Esophagus squamous epithelium (tissue), 5 donors: ENCODE measurements at regions not wholly inside any gene's neighbourhood (a gene's known extent, or its start where the extent isn't known, plus 50 kb on each side); places are given as distances from the start of the nearest gene placed in this dataset.

Experiments
- DNase-seq: peaks from one replicate; lab custom pipeline; 2025; lab: John Stamatoyannopoulos, UW
- H3K27ac ChIP-seq, 4 donors: fragments of 200-600 bp; sonication (generic); one replicate each; pipeline ENCODE4 v1.5.1; 2016 to 2019; ENCODE audit warnings: mild to moderate bottlenecking in 1 of 4
- H3K27me3 ChIP-seq, 4 donors: fragments of 200-600 bp; sonication (generic); 1 replicate in 3 of 4; 2 replicates in 1 of 4; pipeline versions ENCODE4 v1.5.1 to v1.6.0; 2017 to 2021; ENCODE audit warnings: antibody characterized with exemption in 1 of 4
- H3K36me3 ChIP-seq, 3 donors: fragments of 200-600 bp; sonication (generic); one replicate each; pipeline ENCODE4 v1.5.1; 2016 to 2019
- H3K4me1 ChIP-seq, 3 donors: fragments of 200-600 bp; sonication (generic); one replicate each; pipeline ENCODE4 v1.5.1; 2017 to 2019
- H3K4me3 ChIP-seq, 4 donors: fragments of 200-600 bp; sonication (generic); 1 replicate in 3 of 4; 2 replicates in 1 of 4; pipeline ENCODE4 v1.5.1; 2016 to 2019; ENCODE audit warnings: mild to moderate bottlenecking in 2 of 4, moderate library complexity in 1 of 4
- H3K9me3 ChIP-seq, 3 donors: fragments of 200-600 bp; sonication (generic); one replicate each; pipeline ENCODE4 v1.5.1; 2016 to 2019
- CTCF ChIP-seq, 6 experiments: fragments of 450-650 bp in 4 of 6; fragments of 200-600 bp in 2 of 6; sonication (generic) in 2 of 6; IDR thresholded peaks; one replicate each; pipeline ENCODE4 v1.5.1; 2016 to 2019; ENCODE audit warnings: antibody characterized with exemption in 6 of 6, mild to moderate bottlenecking in 4 of 6, moderate library complexity in 4 of 6
- POLR2A ChIP-seq, 4 donors: fragments of 450-650 bp; IDR thresholded peaks; one replicate each; pipeline ENCODE4 v1.6.1; 2017; ENCODE audit warnings: antibody characterized with exemption in 4 of 4, mild to moderate bottlenecking in 4 of 4, moderate library complexity in 3 of 4
- WGBS, 2 donors: methylation state at CpG; one replicate each; pipeline ENCODE4 v1.1.5; 2018; 5-methylcytosine and 5-hydroxymethylcytosine counted together
- intact Hi-C: fragments of 100-400 bp; cut with DNase I; formaldehyde crosslinking; loops from one replicate; pipeline ENCODE4 v1.15.0; 2022
- donor health status: DM: yes; HTN: yes; CAD: no.

GRCh38 chr10:29720149-29720548, 85.4 kb upstream of the SVIL start:
- peaks cover 0 to 6% (median 0%) of the 10 kb centered on the region in 3 donors for H3K36me3 ChIP-seq
- no peak overlapping the region for H3K4me3 ChIP-seq
- H3K4me1 ChIP-seq, result peaks cover 5 to 66% (median 19%) of the 10 kb centered on the region in 3 donors
- intact Hi-C loops, result no loop called here
- no peak for DNase-seq
- H3K27me3 ChIP-seq, result no peaks in the 10 kb centered on the region
- H3K9me3 ChIP-seq, result peaks cover 0 to 7% (median 6%) of the 10 kb centered on the region in 3 donors
- no peak overlapping the region for H3K27ac ChIP-seq
- no peak for TF ChIP-seq POLR2A (IDR thresholded peaks at IDR 0.05)
- no peak for TF ChIP-seq CTCF (IDR thresholded peaks at IDR 0.05)

GRCh38 chr10:29719281-29719675, 84.5 kb upstream of the SVIL start:
- intact Hi-C loops, result no loop called here
- TF ChIP-seq POLR2A (IDR thresholded peaks at IDR 0.05) (no peak), CTCF (IDR thresholded peaks at IDR 0.05) (no peak)
- Histone ChIP-seq H3K27ac (no peak overlapping the region), H3K36me3 (peaks cover 0 to 6% (median 0%) of the 10 kb centered on the region in 3 donors), H3K27me3 (no peaks in the 10 kb centered on the region), H3K4me1 (peaks cover 4 to 66% (median 20%) of the 10 kb centered on the region in 3 donors), H3K9me3 (peaks cover 0 to 7% (median 6%) of the 10 kb centered on the region in 3 donors), H3K4me3 (no peak overlapping the region)
- WGBS, 2 donors, result 59 to 68% methylated on average over 4 of the region's 4 CpGs
- no peak for DNase-seq

GRCh38 chr10:29715296-29715695, 80.5 kb upstream of the SVIL start:
- TF ChIP-seq CTCF (IDR thresholded peaks at IDR 0.05), result no peak
- Histone ChIP-seq H3K27ac (peak overlapping the region; percentile 43 to 75 (median 68)), H3K9me3 (peaks cover 0 to 7% (median 6%) of the 10 kb centered on the region in 3 donors), H3K4me3 (no peak overlapping the region), H3K36me3 (peaks cover 0 to 9% (median 0%) of the 10 kb centered on the region in 3 donors), H3K4me1 (peaks cover 7 to 77% (median 24%) of the 10 kb centered on the region in 3 donors), H3K27me3 (no peaks in the 10 kb centered on the region)
- intact Hi-C loops, result no loop called here
- 7 to 50% methylated on average over 2 of the region's 2 CpGs for WGBS, 2 donors
- DNase-seq, result no peak

GRCh38 chr10:29714096-29714874, 79.5 kb upstream of the SVIL start:
- TF ChIP-seq POLR2A (IDR thresholded peaks at IDR 0.05), result no peak
- TF ChIP-seq CTCF (IDR thresholded peaks at IDR 0.05), result no peak
- no peaks in the 10 kb centered on the region for H3K27me3 ChIP-seq
- peak overlapping the region; percentile 64 to 75 (median 71) for H3K27ac ChIP-seq
- H3K4me3 ChIP-seq, result no peak overlapping the region
- peaks cover 12 to 87% (median 31%) of the 10 kb centered on the region in 3 donors for H3K4me1 ChIP-seq
- intact Hi-C loops, result no loop called here
- 36 to 42% methylated on average over 9 of the region's 9 CpGs for WGBS, 2 donors
- H3K36me3 ChIP-seq, result peaks cover 0 to 5% (median 0%) of the 10 kb centered on the region in 3 donors
- H3K9me3 ChIP-seq, result no peaks in the 10 kb centered on the region
- no peak for DNase-seq

GRCh38 chr10:29713450-29713849, 78.7 kb upstream of the SVIL start:
- Histone ChIP-seq H3K4me1 (peaks cover 12 to 88% (median 31%) of the 10 kb centered on the region in 3 donors), H3K4me3 (no peak overlapping the region), H3K36me3 (peaks cover 0 to 5% (median 0%) of the 10 kb centered on the region in 3 donors), H3K9me3 (no peaks in the 10 kb centered on the region), H3K27me3 (no peaks in the 10 kb centered on the region), H3K27ac (peak overlapping the region; percentile 64 to 75 (median 71))
- WGBS, 2 donors, result 31 to 43% methylated on average over 2 of the region's 2 CpGs
- intact Hi-C loops, result no loop called here
- DNase-seq, result no peak
- TF ChIP-seq CTCF (IDR thresholded peaks at IDR 0.05), result no peak
- no peak for TF ChIP-seq POLR2A (IDR thresholded peaks at IDR 0.05)
